ENCODE measurements at regions not wholly inside any gene's neighbourhood (a gene's known extent, or its start where the extent isn't known, plus 50 kb on each side); places are given as distances from the start of the nearest gene placed in this dataset.
"Not testable (repeated sequence)": the region's sequence is repeated elsewhere in the genome, so short reads cannot be mapped to it uniquely, and the experiment has no call there.

GRCh38 chr2:145422576-145422975, 902.7 kb upstream of the ZEB2 start:
- no peak for DNase-seq
- in situ Hi-C loops (cut with HindIII; ENCODE audit: low pct_ligation_motif_present, low pct_unique_long_range_greater_than_20kb, low sequenced_read_pairs), result no loop called here

GRCh38 chr2:145421841-145422240, 901.9 kb upstream of the ZEB2 start:
- in situ Hi-C loops (cut with HindIII; ENCODE audit: low pct_ligation_motif_present, low pct_unique_long_range_greater_than_20kb, low sequenced_read_pairs), result no loop called here
- no peak for DNase-seq

GRCh38 chr2:145416640-145417039, 896.7 kb upstream of the ZEB2 start:
- DNase-seq, result no peak
- in situ Hi-C loops (cut with HindIII; ENCODE audit: low pct_ligation_motif_present, low pct_unique_long_range_greater_than_20kb, low sequenced_read_pairs), result no loop called here

- no peak for DNase-seq
- in situ Hi-C loops (cut with HindIII; ENCODE audit: low pct_ligation_motif_present, low pct_unique_long_range_greater_than_20kb, low sequenced_read_pairs), result no loop called here
Observed at GRCh38 chr2:145415151-145415550, 895.2 kb upstream of the ZEB2 start.

GRCh38 chr2:145413261-145414030, 893.5 kb upstream of the ZEB2 start:
- in situ Hi-C loops (cut with HindIII; ENCODE audit: low pct_ligation_motif_present, low pct_unique_long_range_greater_than_20kb, low sequenced_read_pairs), result no loop called here
- no peak for DNase-seq

- in situ Hi-C loops (cut with HindIII; ENCODE audit: low pct_ligation_motif_present, low pct_unique_long_range_greater_than_20kb, low sequenced_read_pairs), result no loop called here
- DNase-seq, result no peak
Observed at GRCh38 chr2:145412155-145412554, 892.2 kb upstream of the ZEB2 start.

- in situ Hi-C loops (cut with HindIII; ENCODE audit: low pct_ligation_motif_present, low pct_unique_long_range_greater_than_20kb, low sequenced_read_pairs), result no loop called here
- DNase-seq, result no peak
Observed at GRCh38 chr2:145411493-145411892, 891.6 kb upstream of the ZEB2 start.

- in situ Hi-C loops (cut with HindIII; ENCODE audit: low pct_ligation_motif_present, low pct_unique_long_range_greater_than_20kb, low sequenced_read_pairs), result no loop called here
- DNase-seq, result no peak
Observed at GRCh38 chr2:145410086-145410485, 890.2 kb upstream of the ZEB2 start.

GRCh38 chr2:145408980-145409379, 889.1 kb upstream of the ZEB2 start:
- in situ Hi-C loops (cut with HindIII; ENCODE audit: low pct_ligation_motif_present, low pct_unique_long_range_greater_than_20kb, low sequenced_read_pairs), result no loop called here
- DNase-seq, result no peak

GRCh38 chr2:145404690-145405089, 884.8 kb upstream of the ZEB2 start:
- no peak for DNase-seq
- in situ Hi-C loops (cut with HindIII; ENCODE audit: low pct_ligation_motif_present, low pct_unique_long_range_greater_than_20kb, low sequenced_read_pairs), result no loop called here

GRCh38 chr2:145402706-145403277, 882.9 kb upstream of the ZEB2 start:
- DNase-seq, result no peak
- in situ Hi-C loops (cut with HindIII; ENCODE audit: low pct_ligation_motif_present, low pct_unique_long_range_greater_than_20kb, low sequenced_read_pairs), result no loop called here

GRCh38 chr2:145399131-145399530, 879.2 kb upstream of the ZEB2 start:
- DNase-seq, result no peak
- in situ Hi-C loops (cut with HindIII; ENCODE audit: low pct_ligation_motif_present, low pct_unique_long_range_greater_than_20kb, low sequenced_read_pairs), result no loop called here

- in situ Hi-C loops (cut with HindIII; ENCODE audit: low pct_ligation_motif_present, low pct_unique_long_range_greater_than_20kb, low sequenced_read_pairs), result no loop called here
Observed at GRCh38 chr2:145394181-145394580, 874.3 kb upstream of the ZEB2 start.

GRCh38 chr2:145386973-145387372, 867.1 kb upstream of the ZEB2 start:
- in situ Hi-C loops (cut with HindIII; ENCODE audit: low pct_ligation_motif_present, low pct_unique_long_range_greater_than_20kb, low sequenced_read_pairs), result no loop called here
- no peak for DNase-seq

More at GRCh38 chr2:145394181-145394580, 874.3 kb upstream of the ZEB2 start:
- no peak for DNase-seq

GRCh38 chr2:145383961-145384360, 864.0 kb upstream of the ZEB2 start:
- in situ Hi-C loops (cut with HindIII; ENCODE audit: low pct_ligation_motif_present, low pct_unique_long_range_greater_than_20kb, low sequenced_read_pairs), result no loop called here
- DNase-seq, result no peak

- peak; percentile 27 for DNase-seq
- in situ Hi-C loops (cut with HindIII; ENCODE audit: low pct_ligation_motif_present, low pct_unique_long_range_greater_than_20kb, low sequenced_read_pairs), result no loop called here
Observed at GRCh38 chr2:145380436-145381017, 860.6 kb upstream of the ZEB2 start.

- no peak for DNase-seq
- in situ Hi-C loops (cut with HindIII; ENCODE audit: low pct_ligation_motif_present, low pct_unique_long_range_greater_than_20kb, low sequenced_read_pairs), result no loop called here
Observed at GRCh38 chr2:145379934-145380333, 860.0 kb upstream of the ZEB2 start.

GRCh38 chr2:145374165-145374564, 854.2 kb upstream of the ZEB2 start:
- no peak for DNase-seq
- in situ Hi-C loops (cut with HindIII; ENCODE audit: low pct_ligation_motif_present, low pct_unique_long_range_greater_than_20kb, low sequenced_read_pairs), result no loop called here

- in situ Hi-C loops (cut with HindIII; ENCODE audit: low pct_ligation_motif_present, low pct_unique_long_range_greater_than_20kb, low sequenced_read_pairs); DNase-seq: not testable (repeated sequence)
Observed at GRCh38 chr2:145367334-145367733, 847.4 kb upstream of the ZEB2 start.

- in situ Hi-C loops (cut with HindIII; ENCODE audit: low pct_ligation_motif_present, low pct_unique_long_range_greater_than_20kb, low sequenced_read_pairs), result no loop called here
- no peak for DNase-seq
Observed at GRCh38 chr2:145366341-145366740, 846.4 kb upstream of the ZEB2 start.
